Mucosa of descending colon (tissue), 3 donors: ENCODE measurements at regions not wholly inside any gene's neighbourhood (a gene's known extent, or its start where the extent isn't known, plus 50 kb on each side); places are given as distances from the start of the nearest gene placed in this dataset.

Source experiments
- ATAC-seq: fragments of 200-7000 bp; cut with Tn5 transposase; one replicate; pipeline ENCODE4 v1.9.1; 2020; ENCODE audit warnings: mild to moderate bottlenecking, moderate library complexity
- DNase-seq, 3 donors: peaks; one replicate each; pipeline ENCODE4 v3.0.0-alpha.2; 2020
- H3K36me3 ChIP-seq: fragments of 200-600 bp; one replicate; pipeline ENCODE4 v1.8.0; 2021; ENCODE audit warnings: low read depth, mild to moderate bottlenecking
- H3K4me1 ChIP-seq: fragments of 200-600 bp; one replicate; pipeline ENCODE4 v1.8.0; 2021; ENCODE audit warnings: low read depth, mild to moderate bottlenecking
- H3K4me3 ChIP-seq: fragments of 200-600 bp; one replicate; pipeline ENCODE4 v1.8.0; 2021; ENCODE audit warnings: mild to moderate bottlenecking
- H3K9me3 ChIP-seq: fragments of 200-600 bp; one replicate; pipeline ENCODE4 v1.8.0; 2021; ENCODE audit warnings: mild to moderate bottlenecking
- intact Hi-C, 2 donors: fragments of 100-400 bp; cut with DNase I in 1 of 2; cut with micrococcal nuclease in 1 of 2; formaldehyde crosslinking; loops; one replicate each; pipeline versions ENCODE4 v1.11.0 to v1.11.1; 2022; cut with DNase I, micrococcal nuclease
- TF ChIP-seq, protein P1 (sequence below): fragments of 200-600 bp; IDR thresholded peaks from one replicate; pipeline ENCODE4 v1.8.0; 2022; ENCODE audit warnings: antibody characterized with exemption, mild to moderate bottlenecking
- donor health status: DM: no; HTN: no; CAD: no; lungs with moderate emphysema.
- donor health status: DM: no; HTN: no; CAD: no.
- donor health status: DM: no; HTN: yes; CAD: no.

DNA sequence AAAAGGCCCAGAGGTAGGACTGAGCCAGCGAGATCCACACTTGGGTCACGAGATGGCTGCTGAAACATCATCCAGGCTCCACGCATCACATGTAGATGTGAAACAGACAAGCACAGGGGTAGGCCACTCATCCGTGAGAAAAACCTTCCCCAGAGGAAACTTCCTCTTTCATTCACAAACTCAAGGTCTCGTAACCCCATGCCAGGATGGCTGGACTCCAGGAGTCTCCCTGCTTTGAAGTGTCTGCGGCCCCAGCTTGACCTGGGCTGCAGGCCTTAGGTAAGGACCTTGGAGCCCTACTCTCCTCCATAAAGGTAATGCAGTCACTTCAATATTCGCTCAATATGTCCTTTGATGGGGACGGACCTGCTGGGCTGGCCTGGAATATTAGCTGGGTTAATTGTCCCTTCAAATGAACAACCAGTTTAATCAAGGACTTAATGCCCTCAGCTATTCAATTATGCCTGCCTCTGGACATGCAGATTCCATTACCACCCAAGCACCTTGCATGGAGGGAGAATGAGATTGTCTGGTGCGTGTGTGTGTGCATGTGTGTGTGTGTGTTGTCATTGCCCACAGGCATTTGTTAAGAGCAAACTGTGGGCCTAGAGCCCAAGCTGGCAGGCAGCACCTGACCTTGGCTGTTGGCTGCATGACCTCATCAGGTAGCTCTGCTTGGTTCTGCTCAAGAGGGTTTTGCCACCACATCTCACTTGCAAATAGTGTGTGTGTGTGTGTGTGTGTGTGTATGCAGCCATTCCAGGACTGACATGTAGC is 186.9 kb upstream of the TLE3 start:
- ATAC-seq (peak; percentile 46), DNase-seq (peak in 1 of 3 donors; percentile 20)
- Histone ChIP-seq H3K36me3 (no peaks in the 10 kb centered on the region), H3K4me1 (no peaks in the 10 kb centered on the region), H3K4me3 (no peak overlapping the region), H3K9me3 (no peaks in the 10 kb centered on the region)
- TF ChIP-seq, protein P1, sequence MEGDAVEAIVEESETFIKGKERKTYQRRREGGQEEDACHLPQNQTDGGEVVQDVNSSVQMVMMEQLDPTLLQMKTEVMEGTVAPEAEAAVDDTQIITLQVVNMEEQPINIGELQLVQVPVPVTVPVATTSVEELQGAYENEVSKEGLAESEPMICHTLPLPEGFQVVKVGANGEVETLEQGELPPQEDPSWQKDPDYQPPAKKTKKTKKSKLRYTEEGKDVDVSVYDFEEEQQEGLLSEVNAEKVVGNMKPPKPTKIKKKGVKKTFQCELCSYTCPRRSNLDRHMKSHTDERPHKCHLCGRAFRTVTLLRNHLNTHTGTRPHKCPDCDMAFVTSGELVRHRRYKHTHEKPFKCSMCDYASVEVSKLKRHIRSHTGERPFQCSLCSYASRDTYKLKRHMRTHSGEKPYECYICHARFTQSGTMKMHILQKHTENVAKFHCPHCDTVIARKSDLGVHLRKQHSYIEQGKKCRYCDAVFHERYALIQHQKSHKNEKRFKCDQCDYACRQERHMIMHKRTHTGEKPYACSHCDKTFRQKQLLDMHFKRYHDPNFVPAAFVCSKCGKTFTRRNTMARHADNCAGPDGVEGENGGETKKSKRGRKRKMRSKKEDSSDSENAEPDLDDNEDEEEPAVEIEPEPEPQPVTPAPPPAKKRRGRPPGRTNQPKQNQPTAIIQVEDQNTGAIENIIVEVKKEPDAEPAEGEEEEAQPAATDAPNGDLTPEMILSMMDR, result no peak
- intact Hi-C loops, result no loop called here

DNA sequence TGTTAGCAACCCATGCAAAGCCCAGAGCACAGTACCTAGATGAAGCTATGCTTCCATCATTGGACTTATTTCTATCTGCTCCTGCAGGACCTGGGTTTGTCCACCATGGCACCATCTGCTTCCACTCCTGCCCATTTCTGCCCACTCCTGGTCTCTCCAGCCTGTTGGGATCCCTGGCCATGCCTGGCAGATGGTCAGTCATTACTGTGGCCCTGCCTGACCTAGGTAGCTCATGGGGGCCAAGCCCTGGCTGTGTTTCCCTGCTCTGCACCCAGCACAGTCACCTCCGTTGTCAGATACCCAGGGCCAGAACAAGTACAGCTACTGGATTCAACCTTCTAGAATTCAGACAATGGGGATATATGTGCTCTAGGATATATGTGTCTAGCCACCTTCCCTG is 185.8 kb upstream of the TLE3 start:
- no peaks in the 10 kb centered on the region for H3K9me3 ChIP-seq
- H3K36me3 ChIP-seq, result no peaks in the 10 kb centered on the region
- DNase-seq, result no peak
- no peak for ATAC-seq
- intact Hi-C loops, result no loop called here
- no peak overlapping the region for H3K4me3 ChIP-seq
- TF ChIP-seq, protein P1, result no peak
- H3K4me1 ChIP-seq, result no peaks in the 10 kb centered on the region

DNA sequence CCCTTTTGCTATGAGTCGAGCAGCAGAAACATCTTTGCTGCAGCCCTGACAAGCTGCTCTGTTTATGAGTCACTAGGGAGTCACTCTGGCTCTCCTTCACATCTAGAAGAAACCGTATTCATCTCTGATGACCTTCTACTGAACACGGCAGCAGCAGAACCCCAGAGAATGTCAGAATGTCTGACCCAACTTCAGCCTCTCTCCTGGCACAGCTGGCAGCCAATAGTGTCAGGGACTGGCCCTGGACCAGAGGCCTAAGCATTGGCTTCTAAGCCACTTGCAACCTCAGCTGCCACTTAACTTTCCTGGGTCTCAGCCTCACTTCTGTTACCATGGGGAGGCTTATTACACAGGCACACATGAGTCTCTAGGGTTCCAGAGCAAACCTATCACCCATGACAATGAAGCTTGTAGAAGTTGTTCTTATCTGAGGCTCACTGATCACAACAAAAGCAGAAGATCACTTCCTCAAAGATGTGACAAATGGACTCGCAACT is 184.1 kb upstream of the TLE3 start:
- ATAC-seq, result peak; percentile 59
- DNase-seq, result no peak

DNA sequence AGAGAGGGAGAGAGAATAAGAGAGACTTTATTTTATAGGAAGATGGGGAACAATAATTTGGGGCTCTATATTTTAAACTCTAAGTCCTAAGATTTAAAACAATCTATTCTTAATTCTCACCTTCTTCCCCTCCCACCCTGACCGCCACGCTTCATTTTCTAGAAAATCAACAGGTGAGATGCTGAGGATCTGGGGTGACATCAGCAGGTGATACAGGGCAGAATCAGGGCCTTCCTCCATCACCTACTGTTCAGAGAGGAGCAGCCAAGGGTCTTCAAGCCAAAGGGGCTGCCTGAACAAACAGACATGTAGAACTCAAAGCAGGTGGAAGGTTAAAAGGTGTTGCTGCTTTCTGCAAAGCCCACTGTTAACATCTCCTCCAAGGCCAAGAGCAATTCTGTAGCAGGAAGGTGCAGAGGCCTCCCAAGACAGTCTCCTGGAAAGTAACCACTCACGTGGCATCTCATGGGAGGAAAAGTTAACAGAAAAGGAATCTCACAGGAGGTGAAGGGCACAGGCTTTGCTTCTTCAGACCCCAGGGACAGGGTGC is 183.6 kb upstream of the TLE3 start:
- no peaks in the 10 kb centered on the region for H3K9me3 ChIP-seq
- no peak for ATAC-seq
- intact Hi-C loops, result no loop called here
- DNase-seq, result no peak
- no peaks in the 10 kb centered on the region for H3K4me1 ChIP-seq
- TF ChIP-seq, protein P1, result no peak
- H3K4me3 ChIP-seq, result no peak overlapping the region
- H3K36me3 ChIP-seq, result no peaks in the 10 kb centered on the region

More for the DNA sequence above, 184.1 kb upstream of the TLE3 start:
- TF ChIP-seq, protein P1, result no peak
- H3K4me1 ChIP-seq, result no peaks in the 10 kb centered on the region
- no peak overlapping the region for H3K4me3 ChIP-seq
- intact Hi-C loops, result no loop called here
- H3K36me3 ChIP-seq, result no peaks in the 10 kb centered on the region
- H3K9me3 ChIP-seq, result no peaks in the 10 kb centered on the region

DNA sequence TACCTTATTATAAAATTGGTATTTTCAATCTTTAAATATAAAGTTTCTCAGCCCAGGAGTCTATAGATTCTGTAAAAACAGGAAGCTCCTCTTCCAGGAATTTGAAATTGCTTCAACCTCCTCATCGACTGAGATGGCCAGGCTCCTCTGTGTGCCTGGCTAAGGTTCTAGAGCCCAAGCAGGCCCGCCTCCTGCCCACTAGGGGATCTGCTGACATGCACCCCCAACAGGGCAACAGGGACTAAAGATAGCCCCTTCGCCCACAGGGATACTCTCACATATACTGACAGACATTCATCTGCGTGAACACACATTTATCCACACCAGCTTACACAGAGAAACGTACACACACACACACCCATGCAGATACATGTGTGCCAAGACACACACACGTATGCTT is 183.1 kb upstream of the TLE3 start:
- ATAC-seq (no peak), DNase-seq (no peak)
- Histone ChIP-seq H3K36me3 (no peaks in the 10 kb centered on the region), H3K4me1 (no peaks in the 10 kb centered on the region), H3K4me3 (no peak overlapping the region), H3K9me3 (no peaks in the 10 kb centered on the region)
- intact Hi-C loops, result no loop called here
- TF ChIP-seq, protein P1, result no peak
